B cell (primary cell): ENCODE measurements at regions not wholly inside any gene's neighbourhood (a gene's known extent, or its start where the extent isn't known, plus 50 kb on each side); places are given as distances from the start of the nearest gene placed in this dataset.

Experiments
- ATAC-seq: fragments of 200-7000 bp; cut with Tn5 transposase; one replicate; pipeline ENCODE4 v1.10.0; 2021; ENCODE audit warnings: low read depth, mild to moderate bottlenecking, moderate number of reproducible peaks, moderate library complexity
- CTCF ChIA-PET: fragments of 350-600 bp; sonication (Branson Sonifier 250); formaldehyde crosslinking; loops from one replicate; lab custom pipeline; 2021; ENCODE audit warnings: antibody characterized with exemption, inconsistent platforms; lab: Charles Lee
- POLR2A ChIA-PET: fragments of 350-600 bp; sonication (Branson Sonifier 250); formaldehyde crosslinking; loops from one replicate; lab custom pipeline; 2021; ENCODE audit warnings: antibody characterized with exemption; lab: Charles Lee
- DNase-seq: peaks from one replicate; pipeline ENCODE4 v3.0.0; 2013
- H2AFZ ChIP-seq: 2 replicates; pipeline ENCODE4 v1.6.1; 2012; ENCODE audit warnings: mild to moderate bottlenecking, low read depth, low read length; ENCODE audit not compliant: insufficient read depth, poor library complexity, severe bottlenecking
- H3K27ac ChIP-seq, 2 donors: 1 replicate in 1 of 2; 2 replicates in 1 of 2; pipeline ENCODE4 v1.5.1; 2012 to 2013; ENCODE audit warnings: low read length in 2 of 2, mild to moderate bottlenecking in 2 of 2, moderate library complexity in 1 of 2
- H3K27me3 ChIP-seq, 4 experiments: fragments of 200-600 bp in 1 of 4; sonication (generic) in 1 of 4; replicated peaks in 1 of 4; 1 replicate in 2 of 4; 2 replicates in 2 of 4; pipeline versions ENCODE4 v1.6.1 to v1.7.0; 2013 to 2016; ENCODE audit warnings: low read length in 3 of 4, mild to moderate bottlenecking in 2 of 4, mixed read lengths in 1 of 4, moderate library complexity in 1 of 4; ENCODE audit not compliant: insufficient read depth in 4 of 4, control insufficient read depth in 3 of 4; ENCODE audit errors: control extremely low read depth in 1 of 4
- H3K36me3 ChIP-seq, 2 experiments: replicated peaks in 1 of 2; 1 replicate in 1 of 2; 2 replicates in 1 of 2; pipeline versions ENCODE4 v1.6.1 to v1.7.1; 2013; ENCODE audit warnings: low read length in 1 of 2; ENCODE audit not compliant: insufficient read depth in 2 of 2, control insufficient read depth in 1 of 2; ENCODE audit errors: control extremely low read depth in 1 of 2, extremely low read depth in 1 of 2
- H3K4me1 ChIP-seq, 2 donors: fragments of 200-600 bp in 1 of 2; sonication (generic) in 1 of 2; 1 replicate in 1 of 2; 2 replicates in 1 of 2; pipeline versions ENCODE4 v1.5.1 to v1.6.1; 2013 to 2017; ENCODE audit warnings: low read length in 2 of 2; ENCODE audit not compliant: control insufficient read depth in 2 of 2, insufficient read depth in 2 of 2
- H3K4me2 ChIP-seq: replicated peaks from 2 replicates; pipeline ENCODE3; 2012; ENCODE audit warnings: mild to moderate bottlenecking, low read depth, low read length; ENCODE audit not compliant: poor library complexity, severe bottlenecking
- H3K4me3 ChIP-seq, 5 experiments: fragments of 200-600 bp in 1 of 5; sonication (generic) in 1 of 5; 1 replicate in 3 of 5; 2 replicates in 2 of 5; pipeline versions ENCODE4 v1.5.1 to v1.7.0; 2011 to 2016; ENCODE audit warnings: low read length in 4 of 5, mild to moderate bottlenecking in 4 of 5, low read depth in 2 of 5, control low read depth in 1 of 5, moderate library complexity in 1 of 5; ENCODE audit not compliant: insufficient read depth in 1 of 5; ENCODE audit errors: control extremely low read depth in 1 of 5, extremely low read depth in 1 of 5
- H3K79me2 ChIP-seq: fragments of 200-600 bp; sonication (generic); one replicate; pipeline ENCODE4 v1.6.0; 2016; ENCODE audit warnings: low read length; ENCODE audit not compliant: control insufficient read depth, insufficient read depth
- H3K9ac ChIP-seq: fragments of 200-600 bp; sonication (generic); 2 replicates; pipeline ENCODE4 v1.6.1; 2017; ENCODE audit warnings: mild to moderate bottlenecking, low read length, moderate library complexity
- H3K9me3 ChIP-seq, 3 donors: one replicate each; pipeline versions ENCODE4 v1.6.1 to v1.7.1; 2013; ENCODE audit warnings: low read length in 2 of 3; ENCODE audit not compliant: control insufficient read depth in 2 of 3, insufficient read depth in 1 of 3; ENCODE audit errors: control extremely low read depth in 1 of 3
- H4K20me1 ChIP-seq: 2 replicates; pipeline ENCODE4 v1.6.0; 2012; ENCODE audit warnings: mild to moderate bottlenecking, low read length; ENCODE audit not compliant: insufficient read depth, control insufficient read depth, poor library complexity, severe bottlenecking
- H3K27ac Mint-ChIP-seq: one replicate; pipeline ENCODE4 v1.8.0; 2021; ENCODE audit warnings: mixed read lengths
- H3K27me3 Mint-ChIP-seq: one replicate; pipeline ENCODE4 v1.8.0; 2021; ENCODE audit warnings: mixed read lengths
- H3K4me1 Mint-ChIP-seq: one replicate; pipeline ENCODE4 v1.8.0; 2021; ENCODE audit warnings: mixed read lengths
- H3K4me3 Mint-ChIP-seq: one replicate; pipeline ENCODE4 v1.8.0; 2021; ENCODE audit warnings: mixed read lengths
- H3K9me3 Mint-ChIP-seq: one replicate; pipeline ENCODE4 v1.8.0; 2022; ENCODE audit warnings: mixed read lengths; ENCODE audit not compliant: insufficient read depth
- EZH2 ChIP-seq: IDR thresholded peaks from 2 replicates; pipeline ENCODE4 v1.6.1; 2012; ENCODE audit warnings: borderline replicate concordance, low read depth, mild to moderate bottlenecking, moderate library complexity, low read length; ENCODE audit not compliant: insufficient read depth, poor library complexity, severe bottlenecking
- WGBS: methylation state at CpG from one replicate; pipeline ENCODE4 v1.1.5; 2013; ENCODE audit warnings: missing lambda C conversion rate; ENCODE audit not compliant: insufficient coverage; 5-methylcytosine and 5-hydroxymethylcytosine counted together
- intact Hi-C: fragments of 100-400 bp; cut with micrococcal nuclease; formaldehyde crosslinking; loops from one replicate; pipeline ENCODE4 v1.10.0; 2022
- TF ChIP-seq, protein P1 (sequence below): fragments of 200-600 bp; IDR thresholded peaks from one replicate; pipeline ENCODE4 v1.8.0; 2022; ENCODE audit warnings: antibody characterized with exemption, mild to moderate bottlenecking

DNA sequence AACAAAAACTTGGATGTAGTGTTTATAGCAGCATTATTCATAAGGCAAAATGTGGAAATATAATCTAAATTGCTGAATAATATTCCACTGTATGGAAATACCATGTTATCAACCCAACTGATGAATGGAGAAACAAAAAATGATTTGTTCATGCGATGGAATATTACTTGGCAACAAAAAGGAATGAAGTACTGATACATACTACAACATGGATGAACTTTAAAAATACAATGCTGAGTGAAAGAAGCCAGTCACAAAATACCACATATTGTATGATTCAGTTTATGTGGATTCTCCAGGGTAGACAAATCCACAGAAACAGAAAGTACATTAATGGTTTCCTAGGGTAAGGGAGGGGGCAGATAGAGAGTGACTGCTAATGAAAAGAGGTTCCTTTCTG lies 83.7 kb upstream of the DNAH5 start:
- H3K4me2 ChIP-seq, result no peak overlapping the region
- no peaks in the 10 kb centered on the region for H3K4me1 ChIP-seq
- Mint-ChIP-seq H3K9me3 (no peaks in the 10 kb centered on the region), H3K27me3 (peaks cover 27% of the 10 kb centered on the region), H3K27ac (no peak overlapping the region), H3K4me3 (no peak overlapping the region), H3K4me1 (no peaks in the 10 kb centered on the region)
- no peak overlapping the region for H2AFZ ChIP-seq
- no peaks in the 10 kb centered on the region for H3K36me3 ChIP-seq
- no peak overlapping the region for H3K9ac ChIP-seq
- ChIA-PET CTCF (no interaction called here), POLR2A (no interaction called here)
- H3K27me3 ChIP-seq, result peaks cover 0 to 12% (median 5%) of the 10 kb centered on the region in 4 experiments
- TF ChIP-seq, protein P1, sequence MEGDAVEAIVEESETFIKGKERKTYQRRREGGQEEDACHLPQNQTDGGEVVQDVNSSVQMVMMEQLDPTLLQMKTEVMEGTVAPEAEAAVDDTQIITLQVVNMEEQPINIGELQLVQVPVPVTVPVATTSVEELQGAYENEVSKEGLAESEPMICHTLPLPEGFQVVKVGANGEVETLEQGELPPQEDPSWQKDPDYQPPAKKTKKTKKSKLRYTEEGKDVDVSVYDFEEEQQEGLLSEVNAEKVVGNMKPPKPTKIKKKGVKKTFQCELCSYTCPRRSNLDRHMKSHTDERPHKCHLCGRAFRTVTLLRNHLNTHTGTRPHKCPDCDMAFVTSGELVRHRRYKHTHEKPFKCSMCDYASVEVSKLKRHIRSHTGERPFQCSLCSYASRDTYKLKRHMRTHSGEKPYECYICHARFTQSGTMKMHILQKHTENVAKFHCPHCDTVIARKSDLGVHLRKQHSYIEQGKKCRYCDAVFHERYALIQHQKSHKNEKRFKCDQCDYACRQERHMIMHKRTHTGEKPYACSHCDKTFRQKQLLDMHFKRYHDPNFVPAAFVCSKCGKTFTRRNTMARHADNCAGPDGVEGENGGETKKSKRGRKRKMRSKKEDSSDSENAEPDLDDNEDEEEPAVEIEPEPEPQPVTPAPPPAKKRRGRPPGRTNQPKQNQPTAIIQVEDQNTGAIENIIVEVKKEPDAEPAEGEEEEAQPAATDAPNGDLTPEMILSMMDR, result no peak
- TF ChIP-seq EZH2, result no peak
- no peaks in the 10 kb centered on the region for H3K79me2 ChIP-seq
- H4K20me1 ChIP-seq, result no peaks in the 10 kb centered on the region
- ATAC-seq, result no peak
- H3K9me3 ChIP-seq, result peaks cover 0 to 4% (median 2%) of the 10 kb centered on the region in 3 donors
- no CpG with 5 or more reads among the region's 1 CpG for whole genome bisulfite sequencing
- intact Hi-C loops, result no loop called here
- H3K27ac ChIP-seq, result no peak overlapping the region
- no peak overlapping the region for H3K4me3 ChIP-seq
- DNase-seq, result no peak

DNA sequence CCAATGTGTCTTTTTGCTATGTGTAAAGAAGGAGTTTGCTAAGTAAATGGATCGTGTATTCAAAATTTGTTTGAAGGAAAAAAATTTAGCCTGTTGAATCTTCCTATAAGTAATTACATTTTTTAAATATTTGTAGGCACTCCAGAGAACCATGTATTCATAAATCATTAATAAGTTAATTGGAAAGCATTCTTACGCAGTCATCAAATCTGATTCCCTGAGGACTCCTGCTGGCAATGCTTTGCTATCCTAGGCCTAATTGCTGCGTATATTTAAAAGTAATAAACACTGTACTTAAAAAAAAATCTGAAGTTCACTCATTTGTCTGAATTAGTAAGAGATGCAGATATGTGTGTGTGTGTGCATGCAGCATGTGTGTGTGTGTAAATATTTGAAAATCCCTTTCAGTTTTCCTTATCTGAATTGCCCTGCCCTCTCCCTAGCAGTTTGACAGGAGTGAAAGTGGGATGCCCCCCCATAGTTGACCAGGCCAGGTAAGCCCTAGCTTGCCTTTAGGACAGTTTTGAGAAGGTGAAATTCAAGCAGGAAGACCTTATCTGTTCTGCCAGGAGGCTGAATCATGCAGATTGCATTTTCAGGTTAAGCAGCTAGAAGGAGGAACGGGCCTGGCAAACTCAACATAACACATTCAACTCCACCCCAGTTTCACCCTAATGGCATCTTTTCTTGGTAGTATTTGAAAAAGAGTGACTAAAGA lies 81.2 kb upstream of the DNAH5 start:
- H4K20me1 ChIP-seq, result no peaks in the 10 kb centered on the region
- H3K36me3 ChIP-seq, result no peaks in the 10 kb centered on the region
- no peak overlapping the region for H3K27ac ChIP-seq
- H3K4me2 ChIP-seq, result no peak overlapping the region
- CTCF ChIA-PET, result no interaction called here
- Mint-ChIP-seq H3K4me3 (no peak overlapping the region), H3K4me1 (no peaks in the 10 kb centered on the region), H3K27ac (no peak overlapping the region), H3K9me3 (no peaks in the 10 kb centered on the region), H3K27me3 (peaks cover 33% of the 10 kb centered on the region)
- no peaks in the 10 kb centered on the region for H3K79me2 ChIP-seq
- no peak overlapping the region for H3K9ac ChIP-seq
- peaks cover 0 to 7% (median 2%) of the 10 kb centered on the region in 4 experiments for H3K27me3 ChIP-seq
- TF ChIP-seq, protein P1, result no peak
- TF ChIP-seq EZH2, result no peak
- WGBS, result no CpG with 5 or more reads among the region's 4 CpGs
- intact Hi-C loops, result no loop called here
- DNase-seq (no peak), ATAC-seq (no peak)
- H3K4me3 ChIP-seq, result no peak overlapping the region
- H3K4me1 ChIP-seq, result no peaks in the 10 kb centered on the region
- no peak overlapping the region for H2AFZ ChIP-seq
- POLR2A ChIA-PET, result no interaction called here
- peaks cover 0 to 4% (median 2%) of the 10 kb centered on the region in 3 donors for H3K9me3 ChIP-seq
